Thoracic aorta (tissue), 2 donors: ENCODE measurements at regions not wholly inside any gene's neighbourhood (a gene's known extent, or its start where the extent isn't known, plus 50 kb on each side); places are given as distances from the start of the nearest gene placed in this dataset.

ENCODE experiments used
- ATAC-seq: fragments of 150-250 bp; one replicate; pipeline ENCODE4 v1.8.0; 2017; ENCODE audit warnings: low read depth; ENCODE audit not compliant: insufficient number of reproducible peaks, low FRiP score
- DNase-seq: peaks from one replicate; pipeline ENCODE4 v3.0.0-alpha.2; 2020; ENCODE audit warnings: low spot score
- H3K27ac ChIP-seq, 2 donors: fragments of 200-600 bp; sonication (generic); 1 replicate in 1 of 2; 2 replicates in 1 of 2; pipeline ENCODE4 v1.5.1; 2016; ENCODE audit warnings: mild to moderate bottlenecking in 2 of 2, moderate library complexity in 2 of 2
- H3K27me3 ChIP-seq: fragments of 200-600 bp; sonication (generic); replicated peaks from 2 replicates; pipeline ENCODE4 v1.6.0; 2016; ENCODE audit warnings: mild to moderate bottlenecking; ENCODE audit not compliant: insufficient read depth
- H3K36me3 ChIP-seq: fragments of 200-600 bp; sonication (generic); one replicate; pipeline ENCODE4 v1.5.1; 2016
- H3K4me1 ChIP-seq, 2 donors: fragments of 200-600 bp; sonication (generic); 1 replicate in 1 of 2; 2 replicates in 1 of 2; pipeline versions ENCODE4 v1.5.1 to v1.6.0; 2016; ENCODE audit warnings: low read depth in 2 of 2, mild to moderate bottlenecking in 1 of 2; ENCODE audit not compliant: control insufficient read depth in 1 of 2
- H3K4me3 ChIP-seq: fragments of 200-600 bp; sonication (generic); 2 replicates; pipeline ENCODE4 v1.5.1; 2016; ENCODE audit warnings: mild to moderate bottlenecking
- H3K9me3 ChIP-seq: fragments of 200-600 bp; sonication (generic); 2 replicates; pipeline ENCODE4 v1.5.1; 2016
- TF ChIP-seq, protein P1 (sequence below): fragments of 200-600 bp; sonication (generic); IDR thresholded peaks from one replicate; pipeline ENCODE4 v1.5.1; 2019; ENCODE audit warnings: antibody characterized with exemption

DNA sequence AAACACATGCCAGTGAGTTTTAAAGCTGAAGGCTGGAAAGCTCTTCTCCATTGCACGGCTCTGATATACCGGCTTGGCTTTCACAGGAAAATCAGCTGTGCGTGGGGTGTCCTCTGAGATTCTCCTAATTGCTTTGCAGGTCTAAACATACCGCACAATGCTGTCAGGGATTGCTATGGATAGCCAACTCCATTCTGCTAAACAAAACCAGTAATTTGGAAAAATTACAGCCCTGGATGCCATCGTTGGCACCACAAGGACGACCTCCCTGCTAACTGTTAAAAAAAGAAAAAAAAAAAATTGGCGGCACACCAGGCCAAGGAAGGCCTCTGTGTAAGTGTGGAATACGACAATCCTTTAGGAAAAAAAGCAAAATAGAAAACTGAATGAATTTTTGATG, 118.6 kb upstream of the ADARB2 start:
- no peak overlapping the region for H3K27ac ChIP-seq
- no peaks in the 10 kb centered on the region for H3K36me3 ChIP-seq
- no peak for ATAC-seq
- H3K9me3 ChIP-seq, result no peaks in the 10 kb centered on the region
- no peaks in the 10 kb centered on the region for H3K4me1 ChIP-seq
- no peaks in the 10 kb centered on the region for H3K27me3 ChIP-seq
- no peak for DNase-seq
- no peak overlapping the region for H3K4me3 ChIP-seq
- TF ChIP-seq, protein P1, sequence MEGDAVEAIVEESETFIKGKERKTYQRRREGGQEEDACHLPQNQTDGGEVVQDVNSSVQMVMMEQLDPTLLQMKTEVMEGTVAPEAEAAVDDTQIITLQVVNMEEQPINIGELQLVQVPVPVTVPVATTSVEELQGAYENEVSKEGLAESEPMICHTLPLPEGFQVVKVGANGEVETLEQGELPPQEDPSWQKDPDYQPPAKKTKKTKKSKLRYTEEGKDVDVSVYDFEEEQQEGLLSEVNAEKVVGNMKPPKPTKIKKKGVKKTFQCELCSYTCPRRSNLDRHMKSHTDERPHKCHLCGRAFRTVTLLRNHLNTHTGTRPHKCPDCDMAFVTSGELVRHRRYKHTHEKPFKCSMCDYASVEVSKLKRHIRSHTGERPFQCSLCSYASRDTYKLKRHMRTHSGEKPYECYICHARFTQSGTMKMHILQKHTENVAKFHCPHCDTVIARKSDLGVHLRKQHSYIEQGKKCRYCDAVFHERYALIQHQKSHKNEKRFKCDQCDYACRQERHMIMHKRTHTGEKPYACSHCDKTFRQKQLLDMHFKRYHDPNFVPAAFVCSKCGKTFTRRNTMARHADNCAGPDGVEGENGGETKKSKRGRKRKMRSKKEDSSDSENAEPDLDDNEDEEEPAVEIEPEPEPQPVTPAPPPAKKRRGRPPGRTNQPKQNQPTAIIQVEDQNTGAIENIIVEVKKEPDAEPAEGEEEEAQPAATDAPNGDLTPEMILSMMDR, result no peak

DNA sequence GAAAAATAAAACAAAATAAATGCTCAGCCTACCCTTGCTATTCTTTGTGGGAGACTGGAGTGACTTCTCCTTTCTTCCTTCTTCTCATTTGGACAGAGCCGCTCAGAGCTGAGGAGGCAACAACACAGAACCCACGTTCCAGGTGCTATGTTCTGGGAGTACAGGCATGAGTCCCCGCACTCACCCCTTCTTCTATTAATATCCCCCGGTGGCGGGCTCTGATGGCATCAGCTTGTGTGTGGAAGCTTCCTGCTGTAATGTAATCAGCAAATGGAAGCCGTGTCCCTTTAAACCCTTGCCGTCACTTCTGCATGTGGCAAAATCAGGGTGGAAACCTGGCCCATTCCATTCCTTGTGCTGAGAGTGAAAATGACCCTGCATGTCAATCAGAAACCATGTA, 116.9 kb upstream of the ADARB2 start:
- H3K4me3 ChIP-seq, result no peak overlapping the region
- ATAC-seq (no peak), DNase-seq (no peak)
- H3K4me1 ChIP-seq, result no peaks in the 10 kb centered on the region
- no peaks in the 10 kb centered on the region for H3K27me3 ChIP-seq
- H3K27ac ChIP-seq, result no peak overlapping the region
- H3K36me3 ChIP-seq, result no peaks in the 10 kb centered on the region
- H3K9me3 ChIP-seq, result no peaks in the 10 kb centered on the region
- TF ChIP-seq, protein P1, result no peak

DNA sequence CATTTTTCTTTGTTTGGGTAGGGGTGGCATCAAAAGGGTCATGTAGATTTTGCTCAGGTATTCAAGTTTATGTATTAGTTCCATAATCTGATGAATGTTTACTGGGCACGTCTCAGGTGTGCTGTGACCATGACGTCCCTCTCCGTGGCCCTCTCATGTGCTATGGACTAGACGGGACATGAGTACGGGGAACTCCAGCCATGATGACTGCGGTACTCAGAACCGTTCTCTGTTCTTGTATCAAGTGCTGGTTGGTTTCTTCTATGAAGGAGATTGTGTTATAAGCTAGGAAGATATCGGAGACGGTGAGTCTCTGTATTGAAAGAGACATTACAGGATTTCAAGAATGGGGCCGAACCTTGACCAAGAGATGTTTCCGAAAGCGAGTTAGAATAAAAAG, 116.5 kb upstream of the ADARB2 start:
- TF ChIP-seq, protein P1, result no peak
- Histone ChIP-seq H3K36me3 (no peaks in the 10 kb centered on the region), H3K4me1 (no peaks in the 10 kb centered on the region), H3K27ac (no peak overlapping the region), H3K27me3 (no peaks in the 10 kb centered on the region), H3K9me3 (no peaks in the 10 kb centered on the region), H3K4me3 (no peak overlapping the region)
- DNase-seq, result no peak
- no peak for ATAC-seq

DNA sequence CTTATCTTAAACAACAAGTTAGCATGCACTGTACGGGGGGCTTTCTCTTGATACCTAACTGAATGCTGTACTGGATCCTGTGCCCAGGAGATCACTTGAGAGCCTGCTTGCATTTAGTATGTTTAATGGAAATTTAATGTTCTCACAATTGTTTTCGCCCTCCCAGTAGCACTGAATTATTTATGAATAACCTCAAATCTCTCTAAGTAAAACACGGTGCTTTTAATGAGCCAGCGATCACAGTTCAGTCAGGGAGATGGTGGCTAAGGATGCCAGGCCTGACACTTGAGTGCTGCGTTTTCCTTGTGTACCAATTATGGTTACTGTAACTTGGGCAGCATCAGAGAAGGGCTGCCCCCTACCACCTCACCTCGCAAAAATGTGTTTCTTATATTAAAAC, 115.5 kb upstream of the ADARB2 start:
- H3K4me3 ChIP-seq, result no peak overlapping the region
- no peaks in the 10 kb centered on the region for H3K27me3 ChIP-seq
- no peak for DNase-seq
- TF ChIP-seq, protein P1, result no peak
- no peaks in the 10 kb centered on the region for H3K36me3 ChIP-seq
- ATAC-seq, result no peak
- no peaks in the 10 kb centered on the region for H3K9me3 ChIP-seq
- no peak overlapping the region for H3K27ac ChIP-seq
- no peaks in the 10 kb centered on the region for H3K4me1 ChIP-seq

DNA sequence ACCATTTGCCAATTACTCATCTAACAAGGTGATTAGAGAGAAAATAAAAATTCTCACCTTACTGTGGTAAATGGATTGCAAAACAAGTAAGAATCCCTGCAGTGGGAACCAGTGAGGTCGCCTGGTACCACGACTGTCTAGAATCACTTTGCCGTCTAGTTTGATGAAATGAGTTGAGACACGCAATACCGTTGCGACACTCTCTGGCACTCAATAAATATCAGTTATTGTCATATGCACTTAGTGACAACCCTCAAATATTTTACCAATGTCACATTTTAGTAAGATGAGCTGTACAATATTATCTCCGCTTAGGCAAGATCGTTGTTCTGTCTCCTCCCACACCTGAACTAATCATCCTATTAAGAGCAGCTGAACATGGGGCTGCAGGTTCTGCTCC, 114.4 kb upstream of the ADARB2 start:
- TF ChIP-seq, protein P1, result no peak
- Histone ChIP-seq H3K36me3 (no peaks in the 10 kb centered on the region), H3K9me3 (no peaks in the 10 kb centered on the region), H3K27ac (no peak overlapping the region), H3K4me1 (no peaks in the 10 kb centered on the region), H3K27me3 (no peaks in the 10 kb centered on the region), H3K4me3 (no peak overlapping the region)
- ATAC-seq (no peak), DNase-seq (no peak)
